Skeletal muscle tissue (tissue), 3 donors: ENCODE measurements at regions not wholly inside any gene's neighbourhood (a gene's known extent, or its start where the extent isn't known, plus 50 kb on each side); places are given as distances from the start of the nearest gene placed in this dataset.
"Not testable (repeated sequence)": the region's sequence is repeated elsewhere in the genome, so short reads cannot be mapped to it uniquely, and the experiment has no call there.

Experiments
- H3K27ac ChIP-seq: one replicate; pipeline ENCODE4 v1.7.0; 2013; ENCODE audit warnings: mild to moderate bottlenecking, low read depth, low read length, inconsistent platforms
- H3K27me3 ChIP-seq, 3 donors: one replicate each; pipeline ENCODE4 v1.7.0; 2013; ENCODE audit warnings: low read length in 3 of 3; ENCODE audit not compliant: control insufficient read depth in 3 of 3, insufficient read depth in 3 of 3
- H3K36me3 ChIP-seq, 3 donors: one replicate each; pipeline ENCODE4 v1.7.0; 2013; ENCODE audit warnings: low read length in 3 of 3; ENCODE audit not compliant: control insufficient read depth in 3 of 3, insufficient read depth in 3 of 3
- H3K4me1 ChIP-seq, 3 donors: one replicate each; pipeline ENCODE4 v1.7.0; 2013; ENCODE audit warnings: low read length in 3 of 3, mild to moderate bottlenecking in 3 of 3; ENCODE audit not compliant: control insufficient read depth in 3 of 3, insufficient read depth in 3 of 3
- H3K4me3 ChIP-seq, 3 donors: one replicate each; pipeline ENCODE4 v1.7.0; 2013; ENCODE audit warnings: low read length in 3 of 3
- H3K9ac ChIP-seq, 3 donors: one replicate each; pipeline ENCODE4 v1.7.0; 2013; ENCODE audit warnings: low read length in 3 of 3, mild to moderate bottlenecking in 3 of 3, moderate library complexity in 2 of 3, low read depth in 1 of 3
- H3K9me3 ChIP-seq, 3 donors: one replicate each; pipeline ENCODE4 v1.7.0; 2013; ENCODE audit warnings: low read length in 3 of 3; ENCODE audit not compliant: control insufficient read depth in 3 of 3
- donor health status: Osteomylitis.

GRCh38 chr16:66099306-66099705 lies 267.2 kb upstream of the CDH5 start:
- H3K9ac ChIP-seq, result no peak overlapping the region
- H3K36me3 ChIP-seq, result no peaks in the 10 kb centered on the region
- no peaks in the 10 kb centered on the region for H3K27me3 ChIP-seq
- H3K27ac ChIP-seq, result no peak overlapping the region
- no peak overlapping the region for H3K4me3 ChIP-seq
- H3K4me1 ChIP-seq, result no peaks in the 10 kb centered on the region
- no peaks in the 10 kb centered on the region for H3K9me3 ChIP-seq

- no peaks in the 10 kb centered on the region for H3K27me3 ChIP-seq
- no peak overlapping the region for H3K4me3 ChIP-seq
Observed at GRCh38 chr16:66097751-66098150, 268.7 kb upstream of the CDH5 start.

GRCh38 chr16:66095676-66096075 lies 270.8 kb upstream of the CDH5 start:
- Histone ChIP-seq H3K4me3 (no peak overlapping the region), H3K9ac (no peak overlapping the region), H3K36me3 (no peaks in the 10 kb centered on the region), H3K4me1 (no peaks in the 10 kb centered on the region), H3K27ac (no peak overlapping the region), H3K9me3 (no peaks in the 10 kb centered on the region), H3K27me3 (no peaks in the 10 kb centered on the region)

More at GRCh38 chr16:66097751-66098150, 268.7 kb upstream of the CDH5 start:
- H3K4me1 ChIP-seq, result no peaks in the 10 kb centered on the region
- no peak overlapping the region for H3K27ac ChIP-seq
- no peaks in the 10 kb centered on the region for H3K9me3 ChIP-seq
- no peak overlapping the region for H3K9ac ChIP-seq
- no peaks in the 10 kb centered on the region for H3K36me3 ChIP-seq

GRCh38 chr16:66093191-66093590 lies 273.3 kb upstream of the CDH5 start:
- no peaks in the 10 kb centered on the region for H3K9me3 ChIP-seq
- H3K27me3 ChIP-seq, result no peaks in the 10 kb centered on the region
- no peak overlapping the region for H3K27ac ChIP-seq
- no peaks in the 10 kb centered on the region for H3K4me1 ChIP-seq
- H3K36me3 ChIP-seq, result no peaks in the 10 kb centered on the region
- H3K4me3 ChIP-seq, result no peak overlapping the region
- no peak overlapping the region for H3K9ac ChIP-seq

GRCh38 chr16:66091471-66091891 lies 275.0 kb upstream of the CDH5 start:
- no peak overlapping the region for H3K9ac ChIP-seq
- no peaks in the 10 kb centered on the region for H3K4me1 ChIP-seq
- no peaks in the 10 kb centered on the region for H3K9me3 ChIP-seq
- no peaks in the 10 kb centered on the region for H3K27me3 ChIP-seq
- H3K36me3 ChIP-seq, result no peaks in the 10 kb centered on the region
- H3K27ac ChIP-seq, result no peak overlapping the region
- H3K4me3 ChIP-seq, result no peak overlapping the region

- H3K27me3 ChIP-seq, result no peaks in the 10 kb centered on the region
- no peak overlapping the region for H3K4me3 ChIP-seq
- no peak overlapping the region for H3K27ac ChIP-seq
- no peak overlapping the region for H3K9ac ChIP-seq
- H3K4me1 ChIP-seq, result no peaks in the 10 kb centered on the region
- H3K9me3 ChIP-seq, result no peaks in the 10 kb centered on the region
- H3K36me3 ChIP-seq, result no peaks in the 10 kb centered on the region
Observed at GRCh38 chr16:66088681-66089080, 277.8 kb upstream of the CDH5 start.

- H3K36me3 ChIP-seq, result no peaks in the 10 kb centered on the region
- no peak overlapping the region for H3K9ac ChIP-seq
- H3K27me3 ChIP-seq, result no peaks in the 10 kb centered on the region
- no peaks in the 10 kb centered on the region for H3K4me1 ChIP-seq
- H3K9me3 ChIP-seq, result no peaks in the 10 kb centered on the region
- no peak overlapping the region for H3K27ac ChIP-seq
- H3K4me3 ChIP-seq, result no peak overlapping the region
Observed at GRCh38 chr16:66087308-66087707, 279.2 kb upstream of the CDH5 start.

- Histone ChIP-seq H3K36me3 (no peaks in the 10 kb centered on the region), H3K4me1 (no peaks in the 10 kb centered on the region), H3K9me3 (no peaks in the 10 kb centered on the region), H3K27ac (no peak overlapping the region), H3K9ac (no peak overlapping the region), H3K4me3 (no peak overlapping the region), H3K27me3 (no peaks in the 10 kb centered on the region)
Observed at GRCh38 chr16:66085651-66086050, 280.8 kb upstream of the CDH5 start.

- H3K9ac ChIP-seq, H3K27ac ChIP-seq, H3K9me3 ChIP-seq, H3K4me3 ChIP-seq, H3K36me3 ChIP-seq, H3K4me1 ChIP-seq, H3K27me3 ChIP-seq: not testable (repeated sequence)
Observed at GRCh38 chr16:66084731-66085130, 281.8 kb upstream of the CDH5 start.

GRCh38 chr16:66084306-66084705 lies 282.2 kb upstream of the CDH5 start:
- no peak overlapping the region for H3K4me3 ChIP-seq
- no peaks in the 10 kb centered on the region for H3K9me3 ChIP-seq
- no peak overlapping the region for H3K27ac ChIP-seq
- H3K36me3 ChIP-seq, result no peaks in the 10 kb centered on the region
- H3K9ac ChIP-seq, result no peak overlapping the region
- no peaks in the 10 kb centered on the region for H3K27me3 ChIP-seq
- no peaks in the 10 kb centered on the region for H3K4me1 ChIP-seq

- no peaks in the 10 kb centered on the region for H3K36me3 ChIP-seq
- no peak overlapping the region for H3K9ac ChIP-seq
- H3K27me3 ChIP-seq, result no peaks in the 10 kb centered on the region
- H3K9me3 ChIP-seq, result no peaks in the 10 kb centered on the region
- H3K4me1 ChIP-seq, result no peaks in the 10 kb centered on the region
- H3K27ac ChIP-seq, result no peak overlapping the region
- H3K4me3 ChIP-seq, result no peak overlapping the region
Observed at GRCh38 chr16:66083171-66083570, 283.3 kb upstream of the CDH5 start.
